Mammary epithelial cell (primary cell): ENCODE measurements at regions not wholly inside any gene's neighbourhood (a gene's known extent, or its start where the extent isn't known, plus 50 kb on each side); places are given as distances from the start of the nearest gene placed in this dataset.
"Not testable (repeated sequence)": the region's sequence is repeated elsewhere in the genome, so short reads cannot be mapped to it uniquely, and the experiment has no call there.

Experiments
- CTCF ChIP-seq, 2 donors: IDR thresholded peaks in 1 of 2; conservative IDR thresholded peaks in 1 of 2; 2 replicates each; pipeline ENCODE4 v1.5.1; 2011 to 2012; ENCODE audit warnings: inconsistent platforms in 2 of 2, low read length in 2 of 2, mild to moderate bottlenecking in 2 of 2, control low read depth in 1 of 2, low read depth in 1 of 2; ENCODE audit not compliant: insufficient read depth in 1 of 2; ENCODE audit errors: extremely low read depth in 1 of 2
- EZH2 ChIP-seq: IDR thresholded peaks from 2 replicates; pipeline ENCODE4 v1.6.1; 2012; ENCODE audit warnings: low read length, inconsistent platforms, borderline replicate concordance

GRCh38 chr16:88161191-88161590 lies 210.0 kb downstream of the BANP start:
- TF ChIP-seq CTCF (conservative IDR thresholded peaks at IDR 0.05 in 1 of 2, IDR thresholded peaks at IDR 0.05 in 1 of 2; ENCODE audit: extremely low read depth in 1 of 2, insufficient read depth in 1 of 2, low read depth in 1 of 2, low read length in 2 of 2); EZH2: not testable (repeated sequence)
